Neural cell (in vitro differentiated cells): ENCODE measurements at regions not wholly inside any gene's neighbourhood (a gene's known extent, or its start where the extent isn't known, plus 50 kb on each side); places are given as distances from the start of the nearest gene placed in this dataset.

Experiments
- EP300 ChIP-seq: fragments of 450-650 bp; conservative IDR thresholded peaks from 2 replicates; pipeline ENCODE4 v1.6.1; 2014; ENCODE audit warnings: antibody characterized with exemption, mild to moderate bottlenecking, moderate library complexity; ENCODE audit not compliant: poor library complexity, severe bottlenecking
- POLR2AphosphoS5 ChIP-seq: IDR thresholded peaks from 2 replicates; pipeline ENCODE4 v1.6.1; 2012
- RAD21 ChIP-seq: fragments of 450-650 bp; conservative IDR thresholded peaks from 2 replicates; pipeline ENCODE4 v1.6.1; 2014; ENCODE audit warnings: antibody characterized with exemption, mild to moderate bottlenecking, moderate library complexity
- SMC3 ChIP-seq: fragments of 450-650 bp; conservative IDR thresholded peaks from 2 replicates; pipeline ENCODE4 v1.6.1; 2014; ENCODE audit warnings: antibody characterized with exemption, mild to moderate bottlenecking, moderate library complexity; ENCODE audit not compliant: poor library complexity
- TF ChIP-seq, protein P1 (sequence below): fragments of 450-650 bp; IDR thresholded peaks from 2 replicates; pipeline ENCODE4 v1.5.1; 2014; ENCODE audit warnings: antibody characterized with exemption, mild to moderate bottlenecking, moderate library complexity; ENCODE audit not compliant: poor library complexity, severe bottlenecking
- TF ChIP-seq, protein P2 (sequence below): IDR thresholded peaks from 2 replicates; pipeline ENCODE4 v1.6.1; 2012; ENCODE audit warnings: borderline replicate concordance

DNA sequence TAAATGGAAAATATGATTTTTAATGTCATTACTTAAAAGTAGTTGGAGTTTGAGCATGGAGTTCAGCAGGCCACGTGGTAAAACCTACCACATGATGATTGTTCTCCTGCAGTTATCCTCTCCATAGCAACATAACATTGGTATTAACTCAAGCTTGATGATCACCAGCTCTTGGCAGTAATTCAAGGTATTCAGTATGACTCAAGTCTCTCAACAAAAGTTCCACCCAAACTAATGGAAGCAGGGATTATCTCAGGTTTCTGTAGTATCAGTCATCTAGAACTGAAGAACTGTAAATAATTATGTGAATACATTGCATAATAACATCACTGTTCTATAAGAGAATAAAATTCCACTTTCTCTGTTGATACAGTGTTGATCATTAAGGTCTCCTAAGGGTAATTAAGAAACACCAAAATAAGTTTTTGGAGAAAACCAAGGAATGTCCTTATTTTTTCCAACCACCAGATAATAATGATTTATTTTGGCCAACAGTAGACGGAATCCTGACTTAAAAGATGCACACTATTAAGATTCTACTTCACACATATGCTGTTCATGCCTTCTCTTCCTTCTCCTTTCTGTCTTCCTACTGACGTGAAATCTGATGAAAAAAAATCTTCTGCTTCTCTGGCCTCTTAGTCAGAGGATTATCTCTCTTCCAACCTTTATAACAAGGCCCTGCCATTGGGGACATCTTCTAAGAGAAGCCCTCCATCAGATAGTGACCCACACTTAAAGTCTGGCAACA lies 1092.3 kb downstream of the EFNB2 start:
- TF ChIP-seq, protein P1, sequence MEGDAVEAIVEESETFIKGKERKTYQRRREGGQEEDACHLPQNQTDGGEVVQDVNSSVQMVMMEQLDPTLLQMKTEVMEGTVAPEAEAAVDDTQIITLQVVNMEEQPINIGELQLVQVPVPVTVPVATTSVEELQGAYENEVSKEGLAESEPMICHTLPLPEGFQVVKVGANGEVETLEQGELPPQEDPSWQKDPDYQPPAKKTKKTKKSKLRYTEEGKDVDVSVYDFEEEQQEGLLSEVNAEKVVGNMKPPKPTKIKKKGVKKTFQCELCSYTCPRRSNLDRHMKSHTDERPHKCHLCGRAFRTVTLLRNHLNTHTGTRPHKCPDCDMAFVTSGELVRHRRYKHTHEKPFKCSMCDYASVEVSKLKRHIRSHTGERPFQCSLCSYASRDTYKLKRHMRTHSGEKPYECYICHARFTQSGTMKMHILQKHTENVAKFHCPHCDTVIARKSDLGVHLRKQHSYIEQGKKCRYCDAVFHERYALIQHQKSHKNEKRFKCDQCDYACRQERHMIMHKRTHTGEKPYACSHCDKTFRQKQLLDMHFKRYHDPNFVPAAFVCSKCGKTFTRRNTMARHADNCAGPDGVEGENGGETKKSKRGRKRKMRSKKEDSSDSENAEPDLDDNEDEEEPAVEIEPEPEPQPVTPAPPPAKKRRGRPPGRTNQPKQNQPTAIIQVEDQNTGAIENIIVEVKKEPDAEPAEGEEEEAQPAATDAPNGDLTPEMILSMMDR = no peak
- TF ChIP-seq SMC3 = no peak
- no peak for TF ChIP-seq POLR2AphosphoS5
- no peak for TF ChIP-seq RAD21
- no peak for TF ChIP-seq EP300
- TF ChIP-seq, protein P2, sequence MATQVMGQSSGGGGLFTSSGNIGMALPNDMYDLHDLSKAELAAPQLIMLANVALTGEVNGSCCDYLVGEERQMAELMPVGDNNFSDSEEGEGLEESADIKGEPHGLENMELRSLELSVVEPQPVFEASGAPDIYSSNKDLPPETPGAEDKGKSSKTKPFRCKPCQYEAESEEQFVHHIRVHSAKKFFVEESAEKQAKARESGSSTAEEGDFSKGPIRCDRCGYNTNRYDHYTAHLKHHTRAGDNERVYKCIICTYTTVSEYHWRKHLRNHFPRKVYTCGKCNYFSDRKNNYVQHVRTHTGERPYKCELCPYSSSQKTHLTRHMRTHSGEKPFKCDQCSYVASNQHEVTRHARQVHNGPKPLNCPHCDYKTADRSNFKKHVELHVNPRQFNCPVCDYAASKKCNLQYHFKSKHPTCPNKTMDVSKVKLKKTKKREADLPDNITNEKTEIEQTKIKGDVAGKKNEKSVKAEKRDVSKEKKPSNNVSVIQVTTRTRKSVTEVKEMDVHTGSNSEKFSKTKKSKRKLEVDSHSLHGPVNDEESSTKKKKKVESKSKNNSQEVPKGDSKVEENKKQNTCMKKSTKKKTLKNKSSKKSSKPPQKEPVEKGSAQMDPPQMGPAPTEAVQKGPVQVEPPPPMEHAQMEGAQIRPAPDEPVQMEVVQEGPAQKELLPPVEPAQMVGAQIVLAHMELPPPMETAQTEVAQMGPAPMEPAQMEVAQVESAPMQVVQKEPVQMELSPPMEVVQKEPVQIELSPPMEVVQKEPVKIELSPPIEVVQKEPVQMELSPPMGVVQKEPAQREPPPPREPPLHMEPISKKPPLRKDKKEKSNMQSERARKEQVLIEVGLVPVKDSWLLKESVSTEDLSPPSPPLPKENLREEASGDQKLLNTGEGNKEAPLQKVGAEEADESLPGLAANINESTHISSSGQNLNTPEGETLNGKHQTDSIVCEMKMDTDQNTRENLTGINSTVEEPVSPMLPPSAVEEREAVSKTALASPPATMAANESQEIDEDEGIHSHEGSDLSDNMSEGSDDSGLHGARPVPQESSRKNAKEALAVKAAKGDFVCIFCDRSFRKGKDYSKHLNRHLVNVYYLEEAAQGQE = no peak
